CD4-positive, CD25-positive, alpha-beta regulatory T cell (primary cell): ENCODE measurements at regions not wholly inside any gene's neighbourhood (a gene's known extent, or its start where the extent isn't known, plus 50 kb on each side); places are given as distances from the start of the nearest gene placed in this dataset.
A peak's percentile ranks its signal among the peaks of the same experiment; 100 is the strongest.
"Not testable (repeated sequence)": the region's sequence is repeated elsewhere in the genome, so short reads cannot be mapped to it uniquely, and the experiment has no call there.

Experiments used
- ATAC-seq, 2 donors: fragments of 150-1000 bp; cut with Tn5 transposase; one replicate each; pipeline ENCODE4 v1.10.0; 2021; ENCODE audit warnings: low read depth in 2 of 2, moderate number of reproducible peaks in 2 of 2, moderate library complexity in 1 of 2
- DNase-seq, 3 donors: peaks; one replicate each; pipeline versions ENCODE4 v3.0.0 to v3.0.0-alpha.2; 2012 to 2022; ENCODE audit warnings: mixed read lengths in 1 of 3
- H3K27ac ChIP-seq: one replicate; pipeline ENCODE4 v1.7.0; 2013; ENCODE audit warnings: mild to moderate bottlenecking, low read length; ENCODE audit not compliant: insufficient read depth, poor library complexity, severe bottlenecking
- H3K27me3 ChIP-seq: one replicate; pipeline ENCODE4 v1.7.0; 2013; ENCODE audit warnings: low read length; ENCODE audit not compliant: control insufficient read depth, insufficient read depth
- H3K36me3 ChIP-seq: one replicate; pipeline ENCODE4 v1.7.0; 2013; ENCODE audit warnings: mild to moderate bottlenecking, low read length, moderate library complexity; ENCODE audit not compliant: control insufficient read depth, insufficient read depth
- H3K4me1 ChIP-seq: 2 replicates; pipeline ENCODE4 v1.7.0; 2013; ENCODE audit warnings: mild to moderate bottlenecking, low read length; ENCODE audit not compliant: insufficient read depth, control insufficient read depth, poor library complexity, severe bottlenecking
- H3K4me3 ChIP-seq: one replicate; pipeline ENCODE4 v1.7.0; 2013; ENCODE audit warnings: low read depth, mild to moderate bottlenecking, low read length, moderate library complexity
- H3K9me3 ChIP-seq, 2 experiments: 1 replicate in 1 of 2; 2 replicates in 1 of 2; pipeline ENCODE4 v1.7.0; 2013; ENCODE audit warnings: low read length in 2 of 2, mild to moderate bottlenecking in 1 of 2, moderate library complexity in 1 of 2; ENCODE audit not compliant: control insufficient read depth in 2 of 2
- H3K27ac Mint-ChIP-seq, 3 donors: one replicate each; pipeline ENCODE4 v1.8.0; 2020 to 2022; ENCODE audit warnings: mild to moderate bottlenecking in 3 of 3, mixed read lengths in 3 of 3, moderate library complexity in 2 of 3
- H3K27me3 Mint-ChIP-seq: one replicate; pipeline ENCODE4 v1.8.0; 2022; ENCODE audit warnings: mild to moderate bottlenecking, mixed read lengths
- H3K36me3 Mint-ChIP-seq: one replicate; pipeline ENCODE4 v1.8.0; 2020; ENCODE audit warnings: mixed read lengths
- H3K4me1 Mint-ChIP-seq, 4 donors: one replicate each; pipeline ENCODE4 v1.8.0; 2020 to 2022; ENCODE audit warnings: mixed read lengths in 4 of 4, mild to moderate bottlenecking in 1 of 4
- H3K4me3 Mint-ChIP-seq, 4 donors: one replicate each; pipeline ENCODE4 v1.8.0; 2020 to 2022; ENCODE audit warnings: mild to moderate bottlenecking in 4 of 4, mixed read lengths in 4 of 4, moderate library complexity in 3 of 4
- H3K9me3 Mint-ChIP-seq, 7 donors: one replicate each; pipeline ENCODE4 v1.8.0; 2020 to 2022; ENCODE audit warnings: mixed read lengths in 7 of 7, mild to moderate bottlenecking in 3 of 7, moderate library complexity in 2 of 7

GRCh38 chr14:105702275-105702817 lies 176.0 kb downstream of the TMEM121 start:
- H3K27ac Mint-ChIP-seq = peak overlapping the region in 2 of 3 donors; percentile 13 to 56

GRCh38 chr14:105703044-105703665 lies 176.8 kb downstream of the TMEM121 start:
- DNase-seq, H3K27me3 Mint-ChIP-seq, H3K4me3 Mint-ChIP-seq: not testable (repeated sequence)

More at GRCh38 chr14:105702275-105702817, 176.0 kb downstream of the TMEM121 start:
- Mint-ChIP-seq H3K4me1 (peaks cover 0 to 16% (median 7%) of the 10 kb centered on the region in 4 donors), H3K27me3 (no peaks in the 10 kb centered on the region), H3K4me3 (no peak overlapping the region), H3K9me3 (no peaks in the 10 kb centered on the region), H3K36me3 (no peaks in the 10 kb centered on the region)
- Histone ChIP-seq H3K4me3 (no peak overlapping the region), H3K36me3 (no peaks in the 10 kb centered on the region), H3K27me3 (no peaks in the 10 kb centered on the region), H3K4me1 (no peaks in the 10 kb centered on the region), H3K9me3 (no peaks in the 10 kb centered on the region), H3K27ac (no peak overlapping the region)
- DNase-seq (no peak), ATAC-seq (no peak)

GRCh38 chr14:105704091-105704490 lies 177.7 kb downstream of the TMEM121 start:
- DNase-seq, H3K27me3 Mint-ChIP-seq, H3K27me3 ChIP-seq, H3K27ac Mint-ChIP-seq, H3K9me3 Mint-ChIP-seq, H3K27ac ChIP-seq, ATAC-seq, H3K36me3 ChIP-seq, H3K36me3 Mint-ChIP-seq, H3K4me3 ChIP-seq, H3K9me3 ChIP-seq, H3K4me1 ChIP-seq, H3K4me3 Mint-ChIP-seq: not testable (repeated sequence)
- H3K4me1 Mint-ChIP-seq = peaks cover 0 to 16% (median 5%) of the 10 kb centered on the region in 4 donors

More at GRCh38 chr14:105703044-105703665, 176.8 kb downstream of the TMEM121 start:
- H3K9me3 Mint-ChIP-seq, H3K4me1 ChIP-seq, H3K27me3 ChIP-seq, H3K27ac ChIP-seq, H3K9me3 ChIP-seq, H3K36me3 Mint-ChIP-seq, H3K4me3 ChIP-seq, H3K36me3 ChIP-seq, ATAC-seq: not testable (repeated sequence)
- peaks cover 0 to 16% (median 5%) of the 10 kb centered on the region in 4 donors for H3K4me1 Mint-ChIP-seq
- peak overlapping the region in 1 of 3 donors; percentile 52 for H3K27ac Mint-ChIP-seq

GRCh38 chr14:105704492-105704891 lies 178.1 kb downstream of the TMEM121 start:
- H3K4me1 ChIP-seq, H3K9me3 Mint-ChIP-seq: not testable (repeated sequence)

GRCh38 chr14:105705512-105705861 lies 179.1 kb downstream of the TMEM121 start:
- DNase-seq, H3K27ac ChIP-seq, H3K4me3 ChIP-seq, H3K9me3 Mint-ChIP-seq, ATAC-seq, H3K36me3 Mint-ChIP-seq, H3K4me3 Mint-ChIP-seq, H3K27me3 Mint-ChIP-seq, H3K27me3 ChIP-seq, H3K36me3 ChIP-seq, H3K4me1 ChIP-seq, H3K9me3 ChIP-seq: not testable (repeated sequence)
- Mint-ChIP-seq H3K4me1 (peaks cover 0 to 13% (median 3%) of the 10 kb centered on the region in 4 donors), H3K27ac (peak overlapping the region in 1 of 3 donors; percentile 16)

More at GRCh38 chr14:105704492-105704891, 178.1 kb downstream of the TMEM121 start:
- H3K27me3 ChIP-seq, ATAC-seq, H3K27ac Mint-ChIP-seq, H3K4me3 Mint-ChIP-seq, H3K27me3 Mint-ChIP-seq, DNase-seq, H3K4me3 ChIP-seq, H3K36me3 Mint-ChIP-seq, H3K27ac ChIP-seq, H3K9me3 ChIP-seq, H3K36me3 ChIP-seq: not testable (repeated sequence)
- peaks cover 0 to 16% (median 5%) of the 10 kb centered on the region in 4 donors for H3K4me1 Mint-ChIP-seq

GRCh38 chr14:105705862-105706700 lies 179.7 kb downstream of the TMEM121 start:
- peak; percentile 45 to 54 for ATAC-seq
- H3K36me3 ChIP-seq, H3K4me3 ChIP-seq, H3K4me3 Mint-ChIP-seq, H3K27me3 Mint-ChIP-seq, H3K9me3 Mint-ChIP-seq, H3K9me3 ChIP-seq, H3K4me1 ChIP-seq, H3K36me3 Mint-ChIP-seq, H3K27me3 ChIP-seq, H3K27ac Mint-ChIP-seq, H3K4me1 Mint-ChIP-seq, H3K27ac ChIP-seq: not testable (repeated sequence)
- peak in 1 of 3 donors; percentile 38 for DNase-seq

GRCh38 chr14:105706701-105707019 lies 180.3 kb downstream of the TMEM121 start:
- not testable (repeated sequence) for DNase-seq, ATAC-seq, H3K9me3 Mint-ChIP-seq, H3K27me3 Mint-ChIP-seq, H3K36me3 ChIP-seq, H3K9me3 ChIP-seq, H3K4me1 Mint-ChIP-seq, H3K36me3 Mint-ChIP-seq, H3K4me3 Mint-ChIP-seq, H3K27ac Mint-ChIP-seq, H3K4me3 ChIP-seq, H3K4me1 ChIP-seq, H3K27ac ChIP-seq, H3K27me3 ChIP-seq

GRCh38 chr14:105707099-105707498 lies 180.7 kb downstream of the TMEM121 start:
- not testable (repeated sequence) for H3K9me3 ChIP-seq, H3K4me3 ChIP-seq, DNase-seq, H3K36me3 ChIP-seq, H3K4me1 ChIP-seq, H3K4me1 Mint-ChIP-seq, H3K4me3 Mint-ChIP-seq, ATAC-seq, H3K9me3 Mint-ChIP-seq, H3K27ac ChIP-seq, H3K27me3 ChIP-seq, H3K27me3 Mint-ChIP-seq, H3K27ac Mint-ChIP-seq, H3K36me3 Mint-ChIP-seq
